HL-60 (cell line): ENCODE measurements at regions not wholly inside any gene's neighbourhood (a gene's known extent, or its start where the extent isn't known, plus 50 kb on each side); places are given as distances from the start of the nearest gene placed in this dataset.

Experiments used
- DNase-seq, 2 experiments: peaks; one replicate each; pipeline ENCODE4 v3.0.0-alpha.2; 2010 to 2020; ENCODE audit warnings: low read depth in 1 of 2, low spot score in 1 of 2
- H3K27ac ChIP-seq: fragments of 250-450 bp; sonication (Bioruptor Pico); replicated peaks from 2 replicates; pipeline ENCODE4 v1.5.1; 2020; ENCODE audit warnings: mild to moderate bottlenecking, moderate library complexity
- H3K27me3 ChIP-seq: fragments of 250-450 bp; sonication (Bioruptor Pico); 2 replicates; pipeline ENCODE4 v1.5.1; 2021; ENCODE audit warnings: mild to moderate bottlenecking, moderate library complexity; ENCODE audit not compliant: insufficient read depth, poor library complexity, severe bottlenecking
- H3K4me3 ChIP-seq: replicated peaks from 2 replicates; pipeline ENCODE4 v1.5.1; 2011; ENCODE audit warnings: mild to moderate bottlenecking, control low read depth, low read length; ENCODE audit not compliant: insufficient read depth
- CTCF ChIP-seq: IDR thresholded peaks from one replicate; pipeline ENCODE4 v1.5.1; 2011; ENCODE audit warnings: low read length, control low read depth, inconsistent platforms; ENCODE audit not compliant: insufficient read depth
- GABPA ChIP-seq: IDR thresholded peaks from 2 replicates; pipeline ENCODE4 v1.6.1; 2012; ENCODE audit warnings: low read depth
- POLR2AphosphoS5 ChIP-seq: IDR thresholded peaks from 2 replicates; pipeline ENCODE4 v1.6.1; 2012; ENCODE audit warnings: low read depth
- REST ChIP-seq: IDR thresholded peaks from 2 replicates; pipeline ENCODE4 v1.6.1; 2012; ENCODE audit warnings: low read depth; ENCODE audit not compliant: insufficient replicate concordance
- SPI1 ChIP-seq: IDR thresholded peaks from 2 replicates; pipeline ENCODE4 v1.6.1; 2012; ENCODE audit warnings: low read depth, mild to moderate bottlenecking, borderline replicate concordance

- no peaks in the 10 kb centered on the region for H3K27me3 ChIP-seq
- TF ChIP-seq GABPA = no peak
- no peak for TF ChIP-seq REST
- no peak for TF ChIP-seq SPI1
- TF ChIP-seq CTCF = no peak
- TF ChIP-seq POLR2AphosphoS5 = no peak
- H3K4me3 ChIP-seq = no peak overlapping the region
- DNase-seq = no peak
- no peak overlapping the region for H3K27ac ChIP-seq
Measured at GRCh38 chr10:28242555-28243204, 60.2 kb downstream of the MPP7 start.

- no peak overlapping the region for H3K4me3 ChIP-seq
- no peak overlapping the region for H3K27ac ChIP-seq
- H3K27me3 ChIP-seq = no peaks in the 10 kb centered on the region
- peak in 1 of 2 experiments; percentile 5 for DNase-seq
- TF ChIP-seq GABPA = no peak
- no peak for TF ChIP-seq SPI1
- peak; percentile 55 for TF ChIP-seq CTCF
- TF ChIP-seq POLR2AphosphoS5 = no peak
Measured at GRCh38 chr10:28241741-28242399, 61.0 kb downstream of the MPP7 start.

- no peak overlapping the region for H3K4me3 ChIP-seq
- no peak for DNase-seq
- no peaks in the 10 kb centered on the region for H3K27me3 ChIP-seq
- H3K27ac ChIP-seq = no peak overlapping the region
- TF ChIP-seq SPI1 (no peak), POLR2AphosphoS5 (no peak), CTCF (no peak)
Measured at GRCh38 chr10:28240400-28240799, 62.5 kb downstream of the MPP7 start.

- TF ChIP-seq CTCF (no peak), GABPA (no peak), SPI1 (no peak), REST (no peak)
- Histone ChIP-seq H3K4me3 (no peak overlapping the region), H3K27ac (no peak overlapping the region), H3K27me3 (no peaks in the 10 kb centered on the region)
- no peak for DNase-seq
Measured at GRCh38 chr10:28236591-28236990, 66.3 kb downstream of the MPP7 start.
